Muscle of leg (tissue), 3 donors: ENCODE measurements at regions not wholly inside any gene's neighbourhood (a gene's known extent, or its start where the extent isn't known, plus 50 kb on each side); places are given as distances from the start of the nearest gene placed in this dataset.

Source experiments
- DNase-seq: peaks from one replicate; pipeline ENCODE4 v3.0.0; 2013
- H3K27ac ChIP-seq: one replicate; pipeline ENCODE4 v1.5.1; 2013; ENCODE audit warnings: mild to moderate bottlenecking, low read length, control low read depth
- H3K27me3 ChIP-seq: one replicate; pipeline ENCODE4 v1.6.1; 2013; ENCODE audit warnings: low read length; ENCODE audit not compliant: control insufficient read depth, insufficient read depth
- H3K36me3 ChIP-seq: one replicate; pipeline ENCODE4 v1.6.1; 2013; ENCODE audit warnings: low read length; ENCODE audit not compliant: control insufficient read depth, insufficient read depth
- H3K4me1 ChIP-seq: one replicate; pipeline ENCODE4 v1.6.1; 2013; ENCODE audit warnings: low read length; ENCODE audit not compliant: control insufficient read depth, insufficient read depth
- H3K4me3 ChIP-seq: one replicate; pipeline ENCODE4 v1.5.1; 2013; ENCODE audit warnings: low read length, control low read depth
- H3K9me3 ChIP-seq: replicated peaks from 2 replicates; pipeline ENCODE4 v1.6.1; 2013; ENCODE audit warnings: low read depth, low read length; ENCODE audit not compliant: control insufficient read depth
- WGBS: methylation state at CpG from one replicate; pipeline ENCODE4 v1.1.5; 2013; ENCODE audit warnings: missing lambda C conversion rate; ENCODE audit not compliant: insufficient coverage; 5-methylcytosine and 5-hydroxymethylcytosine counted together

- Histone ChIP-seq H3K27ac (no peak overlapping the region), H3K36me3 (no peaks in the 10 kb centered on the region), H3K4me1 (peaks cover 27% of the 10 kb centered on the region), H3K9me3 (no peaks in the 10 kb centered on the region), H3K4me3 (no peak overlapping the region), H3K27me3 (no peaks in the 10 kb centered on the region)
- DNase-seq, result no peak
- 70% methylated on average over 6 of the region's 11 CpGs for WGBS
These were observed 256.6 kb downstream of the RPS24 start for GRCh38 chr10:78290131-78290750.

GRCh38 chr10:78291722-78292121 is 258.1 kb downstream of the RPS24 start:
- Histone ChIP-seq H3K27ac (no peak overlapping the region), H3K9me3 (no peaks in the 10 kb centered on the region), H3K4me3 (no peak overlapping the region), H3K27me3 (no peaks in the 10 kb centered on the region), H3K4me1 (peaks cover 27% of the 10 kb centered on the region), H3K36me3 (no peaks in the 10 kb centered on the region)
- no peak for DNase-seq
- no CpG with 5 or more reads among the region's 2 CpGs for WGBS

- Histone ChIP-seq H3K4me1 (peaks cover 27% of the 10 kb centered on the region), H3K27ac (peak overlapping the region; percentile 49), H3K27me3 (no peaks in the 10 kb centered on the region), H3K4me3 (no peak overlapping the region), H3K36me3 (no peaks in the 10 kb centered on the region), H3K9me3 (no peaks in the 10 kb centered on the region)
- 79% methylated on average over 10 of the region's 10 CpGs for WGBS
- DNase-seq, result no peak
These were observed 258.8 kb downstream of the RPS24 start for GRCh38 chr10:78292250-78292981.

- Histone ChIP-seq H3K4me1 (peaks cover 27% of the 10 kb centered on the region), H3K27ac (peak overlapping the region; percentile 59), H3K36me3 (no peaks in the 10 kb centered on the region), H3K27me3 (no peaks in the 10 kb centered on the region), H3K9me3 (no peaks in the 10 kb centered on the region), H3K4me3 (no peak overlapping the region)
- WGBS, result 26% methylated on average over 7 of the region's 11 CpGs
- peak; percentile 81 for DNase-seq
These were observed 259.6 kb downstream of the RPS24 start for GRCh38 chr10:78292982-78293865.

- DNase-seq, result no peak
- no peak overlapping the region for H3K4me3 ChIP-seq
- WGBS, result 72% methylated on average over 5 of the region's 7 CpGs
- H3K27ac ChIP-seq, result no peak overlapping the region
- H3K4me1 ChIP-seq, result peaks cover 31% of the 10 kb centered on the region
- no peaks in the 10 kb centered on the region for H3K36me3 ChIP-seq
- no peaks in the 10 kb centered on the region for H3K27me3 ChIP-seq
- no peaks in the 10 kb centered on the region for H3K9me3 ChIP-seq
These were observed 261.6 kb downstream of the RPS24 start for GRCh38 chr10:78295242-78295641.

GRCh38 chr10:78296785-78297184 is 263.1 kb downstream of the RPS24 start:
- Histone ChIP-seq H3K9me3 (no peaks in the 10 kb centered on the region), H3K4me3 (no peak overlapping the region), H3K27me3 (no peaks in the 10 kb centered on the region), H3K27ac (no peak overlapping the region), H3K36me3 (no peaks in the 10 kb centered on the region), H3K4me1 (peaks cover 36% of the 10 kb centered on the region)
- DNase-seq, result no peak
- no CpG with 5 or more reads among the region's 1 CpG for WGBS

- Histone ChIP-seq H3K36me3 (no peaks in the 10 kb centered on the region), H3K27me3 (no peaks in the 10 kb centered on the region), H3K27ac (no peak overlapping the region), H3K4me1 (peaks cover 38% of the 10 kb centered on the region), H3K4me3 (no peak overlapping the region), H3K9me3 (no peaks in the 10 kb centered on the region)
- DNase-seq, result no peak
- no CpG with 5 or more reads among the region's 1 CpG for WGBS
These were observed 264.3 kb downstream of the RPS24 start for GRCh38 chr10:78297997-78298396.

GRCh38 chr10:78298835-78299234 is 265.2 kb downstream of the RPS24 start:
- H3K36me3 ChIP-seq, result no peaks in the 10 kb centered on the region
- H3K4me3 ChIP-seq, result no peak overlapping the region
- H3K9me3 ChIP-seq, result no peaks in the 10 kb centered on the region
- WGBS, result 62% methylated on average over 4 of the region's 7 CpGs
- no peak for DNase-seq
- no peak overlapping the region for H3K27ac ChIP-seq
- H3K27me3 ChIP-seq, result no peaks in the 10 kb centered on the region
- H3K4me1 ChIP-seq, result peaks cover 35% of the 10 kb centered on the region

GRCh38 chr10:78299851-78300468 is 266.3 kb downstream of the RPS24 start:
- peak; percentile 70 for DNase-seq
- WGBS, result 95% methylated on average over 6 of the region's 9 CpGs
- Histone ChIP-seq H3K9me3 (no peaks in the 10 kb centered on the region), H3K27ac (peak overlapping the region; percentile 50), H3K36me3 (no peaks in the 10 kb centered on the region), H3K4me3 (no peak overlapping the region), H3K27me3 (no peaks in the 10 kb centered on the region), H3K4me1 (peaks cover 32% of the 10 kb centered on the region)

GRCh38 chr10:78300526-78300925 is 266.9 kb downstream of the RPS24 start:
- H3K27ac ChIP-seq, result no peak overlapping the region

More at GRCh38 chr10:78300526-78300925, 266.9 kb downstream of the RPS24 start:
- H3K9me3 ChIP-seq, result no peaks in the 10 kb centered on the region
- H3K4me3 ChIP-seq, result no peak overlapping the region
- no peak for DNase-seq
- H3K4me1 ChIP-seq, result peaks cover 30% of the 10 kb centered on the region
- 82% methylated on average over 2 of the region's 2 CpGs for WGBS
- H3K27me3 ChIP-seq, result no peaks in the 10 kb centered on the region
- no peaks in the 10 kb centered on the region for H3K36me3 ChIP-seq
